CD4-positive, alpha-beta memory T cell (primary cell): ENCODE measurements at regions not wholly inside any gene's neighbourhood (a gene's known extent, or its start where the extent isn't known, plus 50 kb on each side); places are given as distances from the start of the nearest gene placed in this dataset.

Experiments
- CTCF ChIA-PET: fragments of 350-600 bp; sonication (Branson Sonifier 250); formaldehyde crosslinking; loops from one replicate; lab custom pipeline; 2021; ENCODE audit warnings: inconsistent platforms; ENCODE audit not compliant: partially characterized antibody; lab: Charles Lee
- POLR2A ChIA-PET: fragments of 350-600 bp; sonication (Branson Sonifier 250); formaldehyde crosslinking; loops from one replicate; lab custom pipeline; 2021; ENCODE audit not compliant: partially characterized antibody; lab: Charles Lee
- DNase-seq, 5 donors: peaks; one replicate each; pipeline versions ENCODE4 v3.0.0 to v3.0.0-alpha.2; 2020 to 2022; ENCODE audit warnings: mixed read lengths in 1 of 5
- H3K27ac ChIP-seq: one replicate; pipeline ENCODE4 v1.7.0; 2013; ENCODE audit warnings: low read depth, low read length
- H3K27me3 ChIP-seq: 2 replicates; pipeline ENCODE4 v1.7.0; 2013; ENCODE audit warnings: mild to moderate bottlenecking, low read length, moderate library complexity; ENCODE audit not compliant: insufficient read depth
- H3K36me3 ChIP-seq: 2 replicates; pipeline ENCODE4 v1.7.0; 2013; ENCODE audit warnings: mild to moderate bottlenecking, low read length, moderate library complexity; ENCODE audit not compliant: insufficient read depth
- H3K4me1 ChIP-seq: 2 replicates; pipeline ENCODE4 v1.7.0; 2013; ENCODE audit warnings: mild to moderate bottlenecking, low read length, moderate library complexity; ENCODE audit not compliant: insufficient read depth
- H3K4me3 ChIP-seq, 2 donors: one replicate each; pipeline ENCODE4 v1.7.0; 2013; ENCODE audit warnings: low read length in 2 of 2, mild to moderate bottlenecking in 1 of 2
- H3K9me3 ChIP-seq, 2 donors: one replicate each; pipeline ENCODE4 v1.7.0; 2013; ENCODE audit warnings: low read length in 2 of 2, control low read depth in 1 of 2; ENCODE audit not compliant: control insufficient read depth in 1 of 2
- H3K27ac Mint-ChIP-seq, 7 donors: one replicate each; pipeline ENCODE4 v1.8.0; 2020 to 2021; ENCODE audit warnings: mixed read lengths in 7 of 7, mild to moderate bottlenecking in 6 of 7, inconsistent platforms in 3 of 7, moderate library complexity in 3 of 7
- H3K27me3 Mint-ChIP-seq, 2 donors: one replicate each; pipeline ENCODE4 v1.8.0; 2020 to 2021; ENCODE audit warnings: mixed read lengths in 2 of 2
- H3K36me3 Mint-ChIP-seq, 2 donors: one replicate each; pipeline ENCODE4 v1.8.0; 2020 to 2021; ENCODE audit warnings: mixed read lengths in 2 of 2, inconsistent platforms in 1 of 2, mild to moderate bottlenecking in 1 of 2
- H3K4me1 Mint-ChIP-seq, 4 donors: one replicate each; pipeline ENCODE4 v1.8.0; 2020 to 2021; ENCODE audit warnings: mixed read lengths in 4 of 4, mild to moderate bottlenecking in 1 of 4
- H3K4me3 Mint-ChIP-seq, 8 donors: one replicate each; pipeline ENCODE4 v1.8.0; 2020 to 2021; ENCODE audit warnings: mixed read lengths in 8 of 8, mild to moderate bottlenecking in 7 of 8, moderate library complexity in 6 of 8, inconsistent platforms in 3 of 8
- H3K9me3 Mint-ChIP-seq, 8 donors: one replicate each; pipeline ENCODE4 v1.8.0; 2020 to 2021; ENCODE audit warnings: mixed read lengths in 8 of 8, mild to moderate bottlenecking in 5 of 8, inconsistent platforms in 3 of 8, moderate library complexity in 1 of 8
- intact Hi-C: fragments of 100-400 bp; cut with micrococcal nuclease; formaldehyde crosslinking; loops from one replicate; pipeline ENCODE4 v1.15.1; 2023

- H3K4me3 Mint-ChIP-seq = no peak overlapping the region
- no peak for DNase-seq
- intact Hi-C loops = loop anchor here (10.0 kb wide), 1 partner anchor 713 kb away; no protein-coding TSS in a partner anchor
- Histone ChIP-seq H3K9me3 (no peaks in the 10 kb centered on the region), H3K4me3 (no peak overlapping the region), H3K27me3 (no peaks in the 10 kb centered on the region), H3K27ac (no peak overlapping the region), H3K36me3 (no peaks in the 10 kb centered on the region), H3K4me1 (no peaks in the 10 kb centered on the region)
- H3K36me3 Mint-ChIP-seq = no peaks in the 10 kb centered on the region
- H3K27me3 Mint-ChIP-seq = peaks cover 0 to 2% of the 10 kb centered on the region in 2 donors
- H3K4me1 Mint-ChIP-seq = peaks cover 0 to 6% (median 2%) of the 10 kb centered on the region in 4 donors
- ChIA-PET POLR2A (no interaction called here), CTCF (interaction anchor here (1.0 to 1.6 kb wide), 3 partner anchors 9 to 18 kb away, joined by 3 to 4 read pairs (median 4); no protein-coding TSS in a partner anchor)
- H3K27ac Mint-ChIP-seq = no peak overlapping the region
- peaks cover 0 to 1% (median 0%) of the 10 kb centered on the region in 8 donors for H3K9me3 Mint-ChIP-seq
These were observed 169.9 kb downstream of the SLIT2 start for GRCh38 chr4:20421603-20421985.

GRCh38 chr4:20422398-20422797, 170.7 kb downstream of the SLIT2 start:
- no peak overlapping the region for H3K27ac ChIP-seq
- H3K36me3 Mint-ChIP-seq = no peaks in the 10 kb centered on the region
- H3K4me1 ChIP-seq = no peaks in the 10 kb centered on the region
- H3K27me3 ChIP-seq = no peaks in the 10 kb centered on the region
- H3K27me3 Mint-ChIP-seq = peaks cover 0 to 2% of the 10 kb centered on the region in 2 donors
- H3K4me1 Mint-ChIP-seq = peaks cover 0 to 6% (median 2%) of the 10 kb centered on the region in 4 donors
- H3K4me3 ChIP-seq = no peak overlapping the region
- CTCF ChIA-PET = interaction anchor here (1.2 to 1.6 kb wide), 2 partner anchors 10 to 18 kb away, joined by 3 to 4 read pairs; no protein-coding TSS in a partner anchor
- intact Hi-C loops = loop anchor here (10.0 kb wide), 1 partner anchor 712 kb away; no protein-coding TSS in a partner anchor
- H3K36me3 ChIP-seq = no peaks in the 10 kb centered on the region
- peaks cover 0 to 1% (median 0%) of the 10 kb centered on the region in 8 donors for H3K9me3 Mint-ChIP-seq
- no peak overlapping the region for H3K4me3 Mint-ChIP-seq
- no peaks in the 10 kb centered on the region for H3K9me3 ChIP-seq
- no peak overlapping the region for H3K27ac Mint-ChIP-seq
- POLR2A ChIA-PET = no interaction called here
- peak; percentile 11 to 44 (median 15) for DNase-seq

GRCh38 chr4:20423420-20423819, 171.7 kb downstream of the SLIT2 start:
- no peak for DNase-seq
- Histone ChIP-seq H3K36me3 (no peaks in the 10 kb centered on the region), H3K4me3 (no peak overlapping the region), H3K4me1 (no peaks in the 10 kb centered on the region), H3K27me3 (no peaks in the 10 kb centered on the region), H3K9me3 (no peaks in the 10 kb centered on the region), H3K27ac (no peak overlapping the region)
- ChIA-PET CTCF (no interaction called here), POLR2A (no interaction called here)
- Mint-ChIP-seq H3K4me3 (no peak overlapping the region), H3K27me3 (peaks cover 0 to 2% of the 10 kb centered on the region in 2 donors), H3K36me3 (no peaks in the 10 kb centered on the region), H3K27ac (no peak overlapping the region), H3K9me3 (peaks cover 0 to 1% (median 0%) of the 10 kb centered on the region in 8 donors), H3K4me1 (peaks cover 0 to 6% (median 2%) of the 10 kb centered on the region in 4 donors)
- intact Hi-C loops = loop anchor here (10.0 kb wide), 1 partner anchor 711 kb away; no protein-coding TSS in a partner anchor

DNA sequence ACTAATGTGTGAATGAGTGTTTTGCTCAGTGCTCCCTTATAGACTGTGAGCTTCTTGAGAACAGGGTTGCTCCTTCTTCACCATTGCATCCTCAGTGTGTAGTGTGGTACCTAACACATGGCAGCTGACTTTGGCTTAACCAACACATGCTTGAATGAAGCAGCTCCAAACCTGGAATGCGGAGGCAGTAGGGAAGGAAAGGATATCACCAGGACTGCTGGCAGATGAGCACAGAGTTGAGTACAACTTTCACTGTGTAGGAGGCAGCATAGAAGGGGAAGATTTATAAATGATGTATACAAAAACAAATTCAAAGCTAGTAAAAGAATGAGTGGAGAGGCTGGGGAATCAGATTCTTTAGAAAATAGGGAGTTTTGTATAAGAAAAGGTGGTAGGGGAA, 174.3 kb downstream of the SLIT2 start:
- POLR2A ChIA-PET = no interaction called here
- intact Hi-C loops = loop anchor here (10.0 kb wide), 1 partner anchor 709 kb away; no protein-coding TSS in a partner anchor
- Histone ChIP-seq H3K4me1 (no peaks in the 10 kb centered on the region), H3K9me3 (no peaks in the 10 kb centered on the region), H3K36me3 (no peaks in the 10 kb centered on the region), H3K4me3 (no peak overlapping the region), H3K27ac (no peak overlapping the region), H3K27me3 (no peaks in the 10 kb centered on the region)
- peaks cover 0 to 2% (median under 1%) of the 10 kb centered on the region in 4 donors for H3K4me1 Mint-ChIP-seq
- CTCF ChIA-PET = interaction anchor here (0.8 to 1.4 kb wide), 2 partner anchors 8 to 10 kb away, joined by 3 to 5 read pairs; no protein-coding TSS in a partner anchor
- no peak overlapping the region for H3K27ac Mint-ChIP-seq
- H3K27me3 Mint-ChIP-seq = peaks cover 0 to 2% of the 10 kb centered on the region in 2 donors
- no peaks in the 10 kb centered on the region for H3K9me3 Mint-ChIP-seq
- no peaks in the 10 kb centered on the region for H3K36me3 Mint-ChIP-seq
- H3K4me3 Mint-ChIP-seq = no peak overlapping the region
- no peak for DNase-seq

- Histone ChIP-seq H3K4me1 (no peaks in the 10 kb centered on the region), H3K27ac (no peak overlapping the region), H3K4me3 (no peak overlapping the region), H3K9me3 (no peaks in the 10 kb centered on the region), H3K36me3 (no peaks in the 10 kb centered on the region), H3K27me3 (no peaks in the 10 kb centered on the region)
- CTCF ChIA-PET = no interaction called here
- Mint-ChIP-seq H3K27me3 (peaks cover 0 to 2% of the 10 kb centered on the region in 2 donors), H3K27ac (no peak overlapping the region), H3K36me3 (no peaks in the 10 kb centered on the region), H3K9me3 (no peaks in the 10 kb centered on the region), H3K4me3 (no peak overlapping the region), H3K4me1 (no peaks in the 10 kb centered on the region)
- DNase-seq = no peak
- intact Hi-C loops = loop anchor here (10.0 kb wide), 1 partner anchor 706 kb away; no protein-coding TSS in a partner anchor
- POLR2A ChIA-PET = no interaction called here
These were observed 176.9 kb downstream of the SLIT2 start for GRCh38 chr4:20428436-20429160.

DNA sequence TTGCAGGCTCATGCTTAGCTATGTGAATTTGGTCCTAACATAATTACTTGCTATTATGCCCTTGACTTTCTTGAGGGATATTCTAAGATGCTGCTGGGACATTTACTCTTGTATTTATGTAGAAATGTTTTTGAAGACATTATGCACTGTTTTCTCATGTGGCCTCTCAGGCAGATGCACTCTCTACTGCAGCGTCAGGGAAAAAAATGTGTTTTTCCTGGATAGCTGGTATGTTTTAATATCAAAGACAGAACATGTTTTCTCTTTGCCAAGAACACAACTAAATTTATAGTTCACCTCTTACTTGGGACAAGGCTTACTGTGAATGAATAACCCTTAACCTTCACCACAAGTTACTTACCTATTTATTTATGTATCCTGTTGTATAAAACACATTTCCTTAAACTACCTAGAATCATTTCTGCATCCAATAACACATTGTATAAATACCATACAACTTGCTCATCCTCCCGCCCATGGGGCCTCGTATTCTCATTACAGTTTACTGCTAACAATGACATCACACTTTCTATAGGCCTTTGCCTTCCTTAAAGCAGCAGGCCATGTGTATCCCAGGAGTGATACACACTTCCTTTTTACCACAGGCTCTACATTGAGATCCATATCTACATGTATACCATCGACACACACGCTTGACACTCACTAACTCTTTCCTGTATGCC, 178.7 kb downstream of the SLIT2 start:
- no peak overlapping the region for H3K4me3 Mint-ChIP-seq
- H3K4me1 Mint-ChIP-seq = no peaks in the 10 kb centered on the region
- H3K36me3 Mint-ChIP-seq = no peaks in the 10 kb centered on the region
- no peak overlapping the region for H3K27ac ChIP-seq
- no peaks in the 10 kb centered on the region for H3K4me1 ChIP-seq
- no peaks in the 10 kb centered on the region for H3K9me3 Mint-ChIP-seq
- no peak for DNase-seq
- no peak overlapping the region for H3K4me3 ChIP-seq
- CTCF ChIA-PET = interaction anchor here (1.2 to 1.7 kb wide), 2 partner anchors 9 to 11 kb away, joined by 4 read pairs; no protein-coding TSS in a partner anchor
- H3K9me3 ChIP-seq = no peaks in the 10 kb centered on the region
- intact Hi-C loops = no loop called here
- H3K36me3 ChIP-seq = no peaks in the 10 kb centered on the region
- POLR2A ChIA-PET = no interaction called here
- H3K27me3 ChIP-seq = no peaks in the 10 kb centered on the region
- peaks cover 0 to 2% of the 10 kb centered on the region in 2 donors for H3K27me3 Mint-ChIP-seq
- H3K27ac Mint-ChIP-seq = no peak overlapping the region

- no peak for DNase-seq
- ChIA-PET CTCF (interaction anchor here (1.3 to 1.7 kb wide), 2 partner anchors 10 to 12 kb away, joined by 4 read pairs; no protein-coding TSS in a partner anchor), POLR2A (no interaction called here)
- H3K4me3 Mint-ChIP-seq = no peak overlapping the region
- H3K9me3 Mint-ChIP-seq = no peaks in the 10 kb centered on the region
- intact Hi-C loops = no loop called here
- Histone ChIP-seq H3K27ac (no peak overlapping the region), H3K27me3 (no peaks in the 10 kb centered on the region), H3K4me3 (no peak overlapping the region), H3K36me3 (no peaks in the 10 kb centered on the region), H3K9me3 (no peaks in the 10 kb centered on the region), H3K4me1 (no peaks in the 10 kb centered on the region)
- no peaks in the 10 kb centered on the region for H3K4me1 Mint-ChIP-seq
- H3K27ac Mint-ChIP-seq = no peak overlapping the region
- H3K27me3 Mint-ChIP-seq = peaks cover 0 to under 1% of the 10 kb centered on the region in 2 donors
- no peaks in the 10 kb centered on the region for H3K36me3 Mint-ChIP-seq
These were observed 179.8 kb downstream of the SLIT2 start for GRCh38 chr4:20431543-20431951.
